ENCODE measurements at regions not wholly inside any gene's neighbourhood (a gene's known extent, or its start where the extent isn't known, plus 50 kb on each side); places are given as distances from the start of the nearest gene placed in this dataset.
A peak's percentile ranks its signal among the peaks of the same experiment; 100 is the strongest.

GRCh38 chr3:82364827-82365226, 603.4 kb upstream of the GBE1 start:
- DNase-seq (ENCODE audit: extremely low read depth in 1 of 4, low spot score in 3 of 4), result no peak
- no peak for ATAC-seq
- H3K9me1 ChIP-seq (ENCODE audit: control insufficient read depth, insufficient read depth, low read length), result no peaks in the 10 kb centered on the region
- no peaks in the 10 kb centered on the region for H3K27me3 ChIP-seq (ENCODE audit: control insufficient read depth in 2 of 2, insufficient read depth in 2 of 2, low read length in 2 of 2)
- H3K4me2 ChIP-seq (ENCODE audit: insufficient read depth, low read length), result no peak overlapping the region
- intact Hi-C loops (cut with micrococcal nuclease), result no loop called here
- ChIA-PET CTCF (ENCODE audit: low intra/inter-chr PET ratio) (no interaction called here), POLR2A (no interaction called here)
- H3K9ac ChIP-seq (ENCODE audit: insufficient read depth in 1 of 2, low read depth in 2 of 2, low read length in 2 of 2), result no peak overlapping the region
- in situ Hi-C loops (cut with MboI), result no loop called here
- H3K79me2 ChIP-seq (ENCODE audit: control insufficient read depth, insufficient read depth, low read length), result no peaks in the 10 kb centered on the region
- 0% methylated on average over 3 of the region's 4 CpGs for WGBS (ENCODE audit: insufficient coverage, low coverage, missing lambda C conversion rate)
- H4K20me1 ChIP-seq (replicated peaks; ENCODE audit: control insufficient read depth, insufficient read depth, low read length), result no peaks in the 10 kb centered on the region
- H3K4me3 ChIP-seq, result no peak overlapping the region
- BruUV-seq (replicated peaks), result no TSS peak
- no peak overlapping the region for H3K27ac ChIP-seq (ENCODE audit: extremely low read depth, low read depth, low read length)
- H3K9me3 ChIP-seq (replicated peaks; ENCODE audit: control insufficient read depth, insufficient read depth, low read depth, low read length), result no peaks in the 10 kb centered on the region
- no peak for FAIRE-seq
- H3K4me1 ChIP-seq (replicated peaks in 1 of 2; ENCODE audit: control insufficient read depth in 2 of 2, insufficient read depth in 2 of 2, low read length in 2 of 2), result no peaks in the 10 kb centered on the region
- TF ChIP-seq, protein P1, sequence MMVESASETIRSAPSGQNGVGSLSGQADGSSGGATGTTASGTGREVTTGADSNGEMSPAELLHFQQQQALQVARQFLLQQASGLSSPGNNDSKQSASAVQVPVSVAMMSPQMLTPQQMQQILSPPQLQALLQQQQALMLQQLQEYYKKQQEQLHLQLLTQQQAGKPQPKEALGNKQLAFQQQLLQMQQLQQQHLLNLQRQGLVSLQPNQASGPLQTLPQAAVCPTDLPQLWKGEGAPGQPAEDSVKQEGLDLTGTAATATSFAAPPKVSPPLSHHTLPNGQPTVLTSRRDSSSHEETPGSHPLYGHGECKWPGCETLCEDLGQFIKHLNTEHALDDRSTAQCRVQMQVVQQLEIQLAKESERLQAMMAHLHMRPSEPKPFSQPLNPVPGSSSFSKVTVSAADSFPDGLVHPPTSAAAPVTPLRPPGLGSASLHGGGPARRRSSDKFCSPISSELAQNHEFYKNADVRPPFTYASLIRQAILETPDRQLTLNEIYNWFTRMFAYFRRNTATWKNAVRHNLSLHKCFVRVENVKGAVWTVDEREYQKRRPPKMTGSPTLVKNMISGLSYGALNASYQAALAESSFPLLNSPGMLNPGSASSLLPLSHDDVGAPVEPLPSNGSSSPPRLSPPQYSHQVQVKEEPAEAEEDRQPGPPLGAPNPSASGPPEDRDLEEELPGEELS (CRISPR knock-in tag; IDR thresholded peaks at IDR 0.05; ENCODE audit: borderline replicate concordance), result no peak
- TF ChIP-seq TFE3 (CRISPR knock-in tag; IDR thresholded peaks at IDR 0.05), result peak; percentile 65
- no peaks in the 10 kb centered on the region for H3K36me3 ChIP-seq (ENCODE audit: control insufficient read depth, insufficient read depth, low read length)
- no peak overlapping the region for H2AFZ ChIP-seq (ENCODE audit: low read depth, low read length)
